RPMI7951 (cell line): ENCODE measurements at regions not wholly inside any gene's neighbourhood (a gene's known extent, or its start where the extent isn't known, plus 50 kb on each side); places are given as distances from the start of the nearest gene placed in this dataset.
"Not testable (repeated sequence)": the region's sequence is repeated elsewhere in the genome, so short reads cannot be mapped to it uniquely, and the experiment has no call there.

ENCODE experiments used
- DNase-seq: peaks from one replicate; pipeline ENCODE4 v3.0.0-alpha.2; 2012; ENCODE audit warnings: low read depth

- DNase-seq: no peak
Measured at GRCh38 chr14:97791072-97791471, 993.9 kb downstream of the VRK1 start.

GRCh38 chr14:97791906-97792305 lies 994.7 kb downstream of the VRK1 start:
- no peak for DNase-seq

GRCh38 chr14:97796511-97796910 lies 999.3 kb downstream of the VRK1 start:
- no peak for DNase-seq

GRCh38 chr14:97798176-97798575 lies 1001.0 kb downstream of the VRK1 start:
- no peak for DNase-seq

- DNase-seq: no peak
Measured at GRCh38 chr14:97802430-97803373, 1005.5 kb downstream of the VRK1 start.

GRCh38 chr14:97804056-97804455 lies 1006.9 kb downstream of the VRK1 start:
- DNase-seq: no peak

- no peak for DNase-seq
Measured at GRCh38 chr14:97806891-97807290, 1009.7 kb downstream of the VRK1 start.

GRCh38 chr14:97808541-97808940 lies 1011.4 kb downstream of the VRK1 start:
- DNase-seq: not testable (repeated sequence)

- DNase-seq: no peak
Measured at GRCh38 chr14:97813556-97813955, 1016.4 kb downstream of the VRK1 start.

- no peak for DNase-seq
Measured at GRCh38 chr14:97820781-97821180, 1023.6 kb downstream of the VRK1 start.

GRCh38 chr14:97824218-97824617 lies 1027.0 kb downstream of the VRK1 start:
- no peak for DNase-seq

GRCh38 chr14:97827746-97828145 lies 1030.6 kb downstream of the VRK1 start:
- no peak for DNase-seq

- DNase-seq: no peak
Measured at GRCh38 chr14:97832776-97833175, 1035.6 kb downstream of the VRK1 start.

GRCh38 chr14:97838986-97839385 lies 1041.8 kb downstream of the VRK1 start:
- no peak for DNase-seq

- no peak for DNase-seq
Measured at GRCh38 chr14:97840159-97840558, 1043.0 kb downstream of the VRK1 start.

GRCh38 chr14:97841762-97842161 lies 1044.6 kb downstream of the VRK1 start:
- DNase-seq: no peak

- no peak for DNase-seq
Measured at GRCh38 chr14:97843066-97843465, 1045.9 kb downstream of the VRK1 start.

- DNase-seq: no peak
Measured at GRCh38 chr14:97844042-97844441, 1046.9 kb downstream of the VRK1 start.

GRCh38 chr14:97846156-97846555 lies 1049.0 kb downstream of the VRK1 start:
- DNase-seq: no peak

GRCh38 chr14:97848317-97848980 lies 1051.3 kb downstream of the VRK1 start:
- no peak for DNase-seq

- DNase-seq: no peak
Measured at GRCh38 chr14:97850466-97850865, 1053.3 kb downstream of the VRK1 start.

- DNase-seq: no peak
Measured at GRCh38 chr14:97850886-97851285, 1053.7 kb downstream of the VRK1 start.

- no peak for DNase-seq
Measured at GRCh38 chr14:97851428-97851995, 1054.3 kb downstream of the VRK1 start.
